Stomach (tissue), 8 donors: ENCODE measurements at regions not wholly inside any gene's neighbourhood (a gene's known extent, or its start where the extent isn't known, plus 50 kb on each side); places are given as distances from the start of the nearest gene placed in this dataset.

Experiments used
- DNase-seq, 2 donors: peaks; one replicate each; pipeline versions ENCODE4 v3.0.0 to v3.0.0-alpha.2; 2013 to 2019
- H3K27ac ChIP-seq, 5 donors: fragments of 200-600 bp in 4 of 5; sonication (generic) in 4 of 5; one replicate each; pipeline ENCODE4 v1.5.1; 2013 to 2019; ENCODE audit warnings: mild to moderate bottlenecking in 1 of 5, moderate library complexity in 1 of 5
- H3K27me3 ChIP-seq, 3 donors: fragments of 200-600 bp; sonication (generic); one replicate each; pipeline ENCODE4 v1.5.1; 2017 to 2019; ENCODE audit warnings: mixed run types in 1 of 3
- H3K36me3 ChIP-seq, 4 donors: fragments of 200-600 bp; sonication (generic); 1 replicate in 3 of 4; 2 replicates in 1 of 4; pipeline ENCODE4 v1.5.1; 2016 to 2019
- H3K4me1 ChIP-seq, 4 donors: fragments of 200-600 bp; sonication (generic); one replicate each; pipeline ENCODE4 v1.5.1; 2016 to 2019
- H3K4me3 ChIP-seq, 4 donors: fragments of 200-600 bp; sonication (generic) in 3 of 4; one replicate each; pipeline ENCODE4 v1.5.1; 2016 to 2019; ENCODE audit warnings: mild to moderate bottlenecking in 1 of 4
- H3K9me3 ChIP-seq, 4 donors: fragments of 200-600 bp; sonication (generic); one replicate each; pipeline ENCODE4 v1.5.1; 2016 to 2019
- EP300 ChIP-seq: sonication (generic); formaldehyde crosslinking; IDR thresholded peaks from one replicate; pipeline ENCODE4 v1.6.1; 2017; ENCODE audit warnings: antibody characterized with exemption
- POLR2A ChIP-seq, 4 donors: fragments of 450-650 bp; IDR thresholded peaks; one replicate each; pipeline ENCODE4 v1.6.1; 2016; ENCODE audit warnings: antibody characterized with exemption in 4 of 4, control low read depth in 2 of 4, mild to moderate bottlenecking in 1 of 4, moderate library complexity in 1 of 4
- POLR2AphosphoS5 ChIP-seq, 3 donors: sonication (generic); formaldehyde crosslinking; IDR thresholded peaks; one replicate each; pipeline ENCODE4 v1.6.1; 2016; ENCODE audit warnings: antibody characterized with exemption in 3 of 3
- WGBS, 5 donors: extraction: QIAGEN DNeasy Blood & Tissue Kit in 3 of 5; methylation state at CpG; one replicate each; pipeline versions ENCODE4 v1.1.5 to v1.1.7; 2013 to 2018; 5-methylcytosine and 5-hydroxymethylcytosine counted together
- intact Hi-C: fragments of 100-400 bp; cut with DNase I; formaldehyde crosslinking; loops from one replicate; pipeline ENCODE4 v1.15.1; 2023; ENCODE audit warnings: low total_unique reads
- TF ChIP-seq, protein P1 (sequence below), 7 experiments: fragments of 450-650 bp in 4 of 7; fragments of 200-600 bp in 3 of 7; sonication (generic) in 3 of 7; IDR thresholded peaks; one replicate each; pipeline ENCODE4 v1.5.1; 2016 to 2019; ENCODE audit warnings: antibody characterized with exemption in 7 of 7, control low read depth in 2 of 7, mild to moderate bottlenecking in 1 of 7
- donor health status: healthy with polysubstance abuse.
- donor health status: Bipolar disorder and iron deficiency.
- donor health status: healthy.

DNA sequence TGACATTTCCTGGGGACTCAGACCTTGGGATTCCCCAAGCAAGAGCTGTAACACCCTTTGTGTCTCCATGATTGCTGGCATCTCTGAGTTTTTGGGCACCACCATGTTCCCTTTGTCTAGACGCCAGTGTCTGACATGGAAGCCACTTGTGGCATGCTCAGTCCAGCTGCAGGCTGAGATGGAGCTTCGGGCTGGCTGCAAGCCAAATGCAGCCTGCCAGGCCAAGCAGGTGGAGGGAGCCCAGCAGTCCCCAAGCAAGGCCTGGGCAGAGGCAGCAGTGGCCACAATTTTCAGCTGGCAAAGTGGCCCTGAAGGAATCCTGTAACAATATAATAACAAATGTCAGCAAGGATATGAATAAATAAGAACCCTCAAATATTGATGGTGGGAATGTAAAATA, 86.2 kb upstream of the ABCB5 start:
- Histone ChIP-seq H3K27ac (no peak overlapping the region), H3K4me1 (no peaks in the 10 kb centered on the region), H3K9me3 (peaks cover 0 to 10% (median 4%) of the 10 kb centered on the region in 4 donors), H3K36me3 (no peaks in the 10 kb centered on the region), H3K4me3 (no peak overlapping the region), H3K27me3 (no peaks in the 10 kb centered on the region)
- DNase-seq, result no peak
- intact Hi-C loops, result no loop called here
- 82 to 95% (median 89%) methylated on average over 2 of the region's 2 CpGs for WGBS, 5 donors
- TF ChIP-seq POLR2AphosphoS5 (IDR thresholded peaks at IDR 0.05) (no peak), EP300 (no peak), POLR2A (IDR thresholded peaks at IDR 0.05) (no peak)
- TF ChIP-seq, protein P1, sequence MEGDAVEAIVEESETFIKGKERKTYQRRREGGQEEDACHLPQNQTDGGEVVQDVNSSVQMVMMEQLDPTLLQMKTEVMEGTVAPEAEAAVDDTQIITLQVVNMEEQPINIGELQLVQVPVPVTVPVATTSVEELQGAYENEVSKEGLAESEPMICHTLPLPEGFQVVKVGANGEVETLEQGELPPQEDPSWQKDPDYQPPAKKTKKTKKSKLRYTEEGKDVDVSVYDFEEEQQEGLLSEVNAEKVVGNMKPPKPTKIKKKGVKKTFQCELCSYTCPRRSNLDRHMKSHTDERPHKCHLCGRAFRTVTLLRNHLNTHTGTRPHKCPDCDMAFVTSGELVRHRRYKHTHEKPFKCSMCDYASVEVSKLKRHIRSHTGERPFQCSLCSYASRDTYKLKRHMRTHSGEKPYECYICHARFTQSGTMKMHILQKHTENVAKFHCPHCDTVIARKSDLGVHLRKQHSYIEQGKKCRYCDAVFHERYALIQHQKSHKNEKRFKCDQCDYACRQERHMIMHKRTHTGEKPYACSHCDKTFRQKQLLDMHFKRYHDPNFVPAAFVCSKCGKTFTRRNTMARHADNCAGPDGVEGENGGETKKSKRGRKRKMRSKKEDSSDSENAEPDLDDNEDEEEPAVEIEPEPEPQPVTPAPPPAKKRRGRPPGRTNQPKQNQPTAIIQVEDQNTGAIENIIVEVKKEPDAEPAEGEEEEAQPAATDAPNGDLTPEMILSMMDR (IDR thresholded peaks at IDR 0.05), result no peak

DNA sequence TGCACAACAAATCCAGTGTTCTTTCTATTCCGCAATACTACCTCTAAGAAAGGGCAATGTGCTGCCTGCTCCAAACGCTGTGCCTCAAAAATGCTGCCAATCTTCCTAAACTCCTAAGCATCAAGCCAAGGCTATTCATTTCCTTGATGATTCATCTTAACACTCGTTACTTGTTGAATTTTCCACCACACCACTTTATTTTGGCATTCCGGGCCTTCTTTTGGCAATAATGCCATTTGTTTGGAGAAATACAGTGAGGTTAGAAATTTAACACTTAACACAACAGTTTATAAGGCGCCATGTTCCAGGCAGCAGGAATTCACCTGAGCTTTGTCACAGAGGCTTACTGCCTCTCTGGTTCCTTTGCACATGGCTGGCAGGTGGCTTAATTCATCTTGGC, 82.6 kb upstream of the ABCB5 start:
- Histone ChIP-seq H3K4me3 (no peak overlapping the region), H3K9me3 (peaks cover 0 to 10% (median 4%) of the 10 kb centered on the region in 4 donors), H3K27ac (no peak overlapping the region), H3K27me3 (no peaks in the 10 kb centered on the region), H3K36me3 (no peaks in the 10 kb centered on the region), H3K4me1 (no peaks in the 10 kb centered on the region)
- TF ChIP-seq EP300, result no peak
- no peak for TF ChIP-seq POLR2A (IDR thresholded peaks at IDR 0.05)
- TF ChIP-seq, protein P1 (IDR thresholded peaks at IDR 0.05), result no peak
- intact Hi-C loops, result no loop called here
- 77 to 81% (median 80%) methylated on average over 5 of the region's 5 CpGs for WGBS, 5 donors
- DNase-seq, result no peak

DNA sequence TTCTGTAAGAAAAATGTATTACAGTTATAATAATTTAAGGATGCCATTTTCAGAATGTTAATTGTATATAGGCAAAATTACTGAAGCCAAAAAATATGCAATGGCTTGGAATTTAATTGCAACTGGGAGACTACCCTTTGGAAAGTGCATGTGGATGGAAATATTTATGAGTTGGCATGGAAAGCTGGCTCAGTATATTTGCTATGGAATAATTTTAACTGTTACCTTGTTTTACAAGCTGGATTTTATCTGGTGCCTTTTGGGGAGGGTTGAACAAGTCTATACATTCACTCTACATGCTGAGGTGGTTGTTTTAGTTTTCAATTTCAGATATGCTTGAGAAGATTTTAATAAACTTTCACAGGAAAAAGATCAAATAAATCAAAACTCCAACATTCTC, 80.9 kb upstream of the ABCB5 start:
- Histone ChIP-seq H3K9me3 (no peaks in the 10 kb centered on the region), H3K36me3 (no peaks in the 10 kb centered on the region), H3K4me3 (no peak overlapping the region), H3K4me1 (no peaks in the 10 kb centered on the region), H3K27me3 (no peaks in the 10 kb centered on the region), H3K27ac (no peak overlapping the region)
- TF ChIP-seq, protein P1 (IDR thresholded peaks at IDR 0.05), result no peak
- TF ChIP-seq POLR2A (IDR thresholded peaks at IDR 0.05) (no peak), POLR2AphosphoS5 (IDR thresholded peaks at IDR 0.05) (no peak), EP300 (no peak)
- intact Hi-C loops, result no loop called here
- DNase-seq, result no peak

DNA sequence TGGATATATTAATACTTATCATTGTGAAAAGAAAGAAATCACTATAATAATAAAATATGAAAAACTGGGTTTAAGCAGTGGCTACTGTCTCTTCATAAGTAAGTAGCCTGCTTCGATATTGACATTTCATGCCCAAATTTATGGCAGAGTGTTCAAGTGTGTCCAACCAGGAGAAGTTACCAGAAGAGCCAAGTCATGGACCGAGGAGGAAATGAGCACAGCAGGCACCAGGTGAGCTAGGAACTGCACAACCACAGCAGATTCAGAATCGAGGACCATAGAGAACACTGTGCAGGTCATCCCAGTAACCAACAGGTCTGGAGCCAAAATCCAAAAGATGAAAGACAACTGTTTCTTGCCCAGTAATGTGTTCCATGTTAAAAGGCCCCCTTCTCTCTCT, 79.9 kb upstream of the ABCB5 start:
- Histone ChIP-seq H3K36me3 (no peaks in the 10 kb centered on the region), H3K4me3 (no peak overlapping the region), H3K9me3 (no peaks in the 10 kb centered on the region), H3K27me3 (no peaks in the 10 kb centered on the region), H3K27ac (no peak overlapping the region), H3K4me1 (no peaks in the 10 kb centered on the region)
- 68 to 82% (median 80%) methylated on average over 3 of the region's 3 CpGs for WGBS, 5 donors
- TF ChIP-seq POLR2A (IDR thresholded peaks at IDR 0.05) (no peak), POLR2AphosphoS5 (IDR thresholded peaks at IDR 0.05) (no peak), EP300 (no peak)
- TF ChIP-seq, protein P1 (IDR thresholded peaks at IDR 0.05), result no peak
- intact Hi-C loops, result no loop called here
- no peak for DNase-seq
